Thymus (tissue), 11 donors: ENCODE measurements at regions not wholly inside any gene's neighbourhood (a gene's known extent, or its start where the extent isn't known, plus 50 kb on each side); places are given as distances from the start of the nearest gene placed in this dataset.
"Not testable (repeated sequence)": the region's sequence is repeated elsewhere in the genome, so short reads cannot be mapped to it uniquely, and the experiment has no call there.

Source experiments
- DNase-seq, 9 donors: peaks; one replicate each; pipeline ENCODE4 v3.0.0-alpha.2; 2013; ENCODE audit warnings: low spot score in 9 of 9, low read depth in 6 of 9, missing footprints in 1 of 9
- H3K27ac ChIP-seq, 2 donors: one replicate each; pipeline ENCODE4 v1.5.1; 2013; ENCODE audit warnings: control low read depth in 1 of 2, low read depth in 1 of 2, low read length in 1 of 2, mild to moderate bottlenecking in 1 of 2, moderate library complexity in 1 of 2
- H3K27me3 ChIP-seq, 2 donors: one replicate each; pipeline ENCODE4 v1.5.1; 2013; ENCODE audit warnings: low read length in 1 of 2; ENCODE audit not compliant: control insufficient read depth in 2 of 2, insufficient read depth in 1 of 2
- H3K36me3 ChIP-seq, 2 donors: one replicate each; pipeline ENCODE4 v1.5.1; 2013; ENCODE audit warnings: low read length in 1 of 2, mild to moderate bottlenecking in 1 of 2, moderate library complexity in 1 of 2; ENCODE audit not compliant: control insufficient read depth in 2 of 2, insufficient read depth in 2 of 2
- H3K4me1 ChIP-seq, 2 donors: one replicate each; pipeline ENCODE4 v1.5.1; 2013; ENCODE audit warnings: low read length in 2 of 2; ENCODE audit not compliant: control insufficient read depth in 2 of 2, insufficient read depth in 2 of 2
- H3K4me3 ChIP-seq, 2 donors: one replicate each; pipeline ENCODE4 v1.5.1; 2013; ENCODE audit warnings: low read length in 2 of 2, control low read depth in 1 of 2, mild to moderate bottlenecking in 1 of 2
- H3K9me3 ChIP-seq, 2 donors: one replicate each; pipeline ENCODE4 v1.5.1; 2013; ENCODE audit warnings: low read length in 1 of 2, mild to moderate bottlenecking in 1 of 2; ENCODE audit not compliant: control insufficient read depth in 2 of 2, insufficient read depth in 1 of 2
- WGBS: extraction: QIAGEN DNeasy Blood & Tissue Kit; methylation state at CpG from one replicate; pipeline ENCODE4 v1.1.7; 2013; 5-methylcytosine and 5-hydroxymethylcytosine counted together
- donor health status: healthy.

DNA sequence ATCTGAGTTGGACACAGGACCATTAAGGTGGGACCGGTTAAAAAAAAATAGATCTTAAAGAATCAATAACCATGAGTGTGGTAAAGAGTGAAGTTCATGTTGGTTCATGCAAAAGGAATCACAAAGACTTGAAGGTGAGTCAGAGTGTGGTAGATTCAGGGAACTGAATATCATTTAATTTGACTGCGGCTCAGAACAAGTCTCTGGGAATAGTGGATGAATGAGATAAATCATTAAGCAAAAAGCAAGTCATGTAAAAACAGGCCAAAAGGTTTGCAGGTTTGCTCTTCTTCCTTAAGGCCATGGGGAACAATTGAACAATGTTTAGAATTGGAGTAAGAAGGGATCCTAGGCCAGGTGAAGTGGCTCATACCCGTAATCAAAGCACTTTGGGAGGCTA lies 385.8 kb downstream of the ETV1 start:
- peaks cover 0 to 7% of the 10 kb centered on the region in 2 donors for H3K9me3 ChIP-seq
- H3K27ac ChIP-seq = no peak overlapping the region
- H3K27me3 ChIP-seq = no peaks in the 10 kb centered on the region
- no peak overlapping the region for H3K4me3 ChIP-seq
- WGBS = 91% methylated on average over 3 of the region's 3 CpGs
- no peaks in the 10 kb centered on the region for H3K4me1 ChIP-seq
- DNase-seq = no peak
- H3K36me3 ChIP-seq = no peaks in the 10 kb centered on the region

DNA sequence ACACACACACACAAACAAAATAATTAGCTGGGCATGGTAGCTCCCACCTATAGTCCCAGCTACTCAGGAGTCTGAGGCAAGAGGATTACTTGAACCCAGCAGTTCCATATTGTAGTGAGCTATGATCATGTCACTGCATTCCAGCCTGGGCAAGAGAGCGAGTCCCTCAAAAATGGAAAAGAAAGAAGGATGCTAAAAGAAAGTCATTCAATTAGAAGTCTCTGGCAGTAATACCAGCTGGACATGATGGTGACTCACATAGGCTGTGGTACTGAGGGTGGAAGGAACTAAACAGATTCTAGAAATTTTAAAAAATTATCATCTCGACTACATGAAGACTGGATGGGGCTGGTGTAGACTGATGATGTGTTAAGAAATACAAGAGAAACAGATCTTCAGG lies 385.3 kb downstream of the ETV1 start:
- Histone ChIP-seq H3K36me3 (no peaks in the 10 kb centered on the region), H3K27ac (no peak overlapping the region), H3K27me3 (no peaks in the 10 kb centered on the region), H3K9me3 (peaks cover 0 to 7% of the 10 kb centered on the region in 2 donors), H3K4me3 (no peak overlapping the region), H3K4me1 (no peaks in the 10 kb centered on the region)
- WGBS = 96% methylated on average over 2 of the region's 2 CpGs
- no peak for DNase-seq

- DNase-seq = no peak
- Histone ChIP-seq H3K4me3 (no peak overlapping the region), H3K36me3 (no peaks in the 10 kb centered on the region), H3K27me3 (no peaks in the 10 kb centered on the region), H3K27ac (no peak overlapping the region), H3K9me3 (peaks cover 0 to 10% of the 10 kb centered on the region in 2 donors), H3K4me1 (no peaks in the 10 kb centered on the region)
Measured at GRCh38 chr7:13610372-13610771, 379.1 kb downstream of the ETV1 start.

- Histone ChIP-seq H3K27me3 (no peaks in the 10 kb centered on the region), H3K27ac (no peak overlapping the region), H3K4me1 (no peaks in the 10 kb centered on the region), H3K4me3 (no peak overlapping the region), H3K9me3 (peaks cover 0 to 2% of the 10 kb centered on the region in 2 donors), H3K36me3 (no peaks in the 10 kb centered on the region)
- no peak for DNase-seq
- WGBS = 98% methylated on average over 1 of the region's 1 CpG
Measured at GRCh38 chr7:13615679-13616078, 373.8 kb downstream of the ETV1 start.

DNA sequence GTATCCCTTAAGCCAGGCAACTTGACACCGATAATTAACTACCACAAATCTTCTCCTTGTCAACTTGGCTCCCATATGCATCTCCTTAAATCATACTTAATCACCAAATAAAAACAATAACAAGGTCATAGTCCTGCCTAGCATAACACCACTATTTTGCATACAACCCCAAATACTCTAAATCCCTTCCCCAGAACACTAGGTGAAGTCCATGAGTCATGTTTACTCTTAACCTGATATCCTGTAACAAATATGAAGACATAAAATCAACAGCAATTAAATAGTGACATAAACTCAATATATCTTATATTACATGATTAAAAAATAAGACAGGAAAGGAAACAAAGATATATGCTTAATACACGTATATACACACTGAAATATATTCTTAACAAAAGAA lies 362.0 kb downstream of the ETV1 start:
- Histone ChIP-seq H3K9me3 (no peaks in the 10 kb centered on the region), H3K27ac (no peak overlapping the region), H3K36me3 (no peaks in the 10 kb centered on the region), H3K4me3 (no peak overlapping the region), H3K4me1 (no peaks in the 10 kb centered on the region), H3K27me3 (no peaks in the 10 kb centered on the region)
- 91% methylated on average over 2 of the region's 2 CpGs for WGBS
- no peak for DNase-seq

DNA sequence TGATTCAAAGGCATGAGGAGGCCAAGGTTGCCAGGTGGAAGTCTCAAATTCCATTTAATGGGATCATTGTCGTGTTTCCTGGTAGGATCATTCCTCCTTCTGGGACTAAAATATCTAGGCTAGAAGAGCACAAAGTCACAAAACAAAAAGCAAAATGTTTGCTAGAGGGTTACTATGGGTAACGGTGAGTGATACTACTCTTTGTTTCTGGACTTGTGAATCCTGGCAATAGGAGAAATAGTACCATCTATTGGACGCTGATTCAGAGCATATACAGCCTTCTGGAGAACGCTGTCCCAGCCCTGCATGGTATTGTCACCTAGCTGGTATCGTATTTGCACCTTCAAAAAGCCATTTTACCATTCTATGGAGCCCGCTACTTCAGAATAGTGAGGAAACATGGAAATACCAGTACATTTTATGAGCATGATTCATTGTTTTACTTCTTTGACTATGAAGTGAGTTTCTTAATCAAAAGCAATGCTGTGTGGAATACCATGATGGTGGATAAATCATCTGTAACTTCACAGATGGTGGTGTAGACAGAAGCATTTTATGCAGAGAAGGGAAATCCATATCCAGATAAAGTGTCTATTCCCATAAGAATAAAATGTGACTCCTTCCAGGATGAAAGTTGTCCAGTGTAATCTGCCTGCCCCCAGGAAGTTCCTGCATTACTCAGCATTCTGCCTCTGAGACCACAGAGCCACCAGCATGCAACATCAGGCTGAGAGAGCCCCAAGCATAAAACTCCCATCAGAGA lies 361.0 kb downstream of the ETV1 start:
- Histone ChIP-seq H3K27me3 (no peaks in the 10 kb centered on the region), H3K4me3 (no peak overlapping the region), H3K27ac (no peak overlapping the region), H3K4me1 (no peaks in the 10 kb centered on the region), H3K9me3 (no peaks in the 10 kb centered on the region), H3K36me3 (no peaks in the 10 kb centered on the region)
- WGBS = 93% methylated on average over 6 of the region's 6 CpGs
- no peak for DNase-seq

DNA sequence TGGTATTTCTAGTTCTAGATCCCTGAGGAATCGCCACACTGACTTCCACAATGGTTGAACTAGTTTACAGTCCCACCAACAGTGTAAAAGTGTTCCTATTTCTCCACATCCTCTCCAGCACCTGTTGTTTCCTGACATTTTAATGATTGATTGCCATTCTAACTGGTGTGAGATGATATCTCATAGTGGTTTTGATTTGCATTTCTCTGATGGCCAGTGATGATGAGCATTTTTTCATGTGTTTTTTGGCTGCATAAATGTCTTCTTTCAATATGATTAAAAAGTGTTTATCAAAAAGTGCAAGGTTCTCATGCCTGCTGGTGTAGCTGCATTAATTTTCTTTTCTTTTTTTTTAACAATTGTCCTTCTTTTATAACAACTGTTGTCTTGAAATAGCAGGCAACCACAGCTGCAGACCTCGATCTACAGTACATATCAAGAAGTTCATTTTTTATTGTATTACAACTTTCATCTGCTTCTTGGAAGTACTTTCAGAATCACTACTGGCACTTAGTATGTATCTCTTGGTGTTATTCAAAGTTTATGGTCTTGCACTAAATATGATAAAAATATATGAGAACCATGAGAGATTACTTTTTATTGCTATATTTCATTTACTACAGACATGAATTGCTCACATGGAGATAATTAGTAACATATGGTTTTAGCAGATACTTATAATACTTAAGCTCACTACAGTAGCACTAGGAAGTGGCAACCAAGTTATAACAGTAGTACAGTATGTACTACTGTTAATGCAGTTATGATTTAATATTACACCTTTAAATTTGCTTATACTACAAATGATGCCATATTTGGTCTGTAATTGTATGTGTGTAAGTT lies 358.0 kb downstream of the ETV1 start:
- H3K27me3 ChIP-seq, H3K4me3 ChIP-seq, DNase-seq, H3K9me3 ChIP-seq, H3K4me1 ChIP-seq, H3K27ac ChIP-seq, H3K36me3 ChIP-seq: not testable (repeated sequence)
- WGBS = 86% methylated on average over 1 of the region's 2 CpGs

GRCh38 chr7:13633857-13634256 lies 355.6 kb downstream of the ETV1 start:
- no peak for DNase-seq
- Histone ChIP-seq H3K4me1 (no peaks in the 10 kb centered on the region), H3K27ac (no peak overlapping the region), H3K36me3 (no peaks in the 10 kb centered on the region), H3K27me3 (no peaks in the 10 kb centered on the region), H3K4me3 (no peak overlapping the region), H3K9me3 (no peaks in the 10 kb centered on the region)
- WGBS = 91% methylated on average over 3 of the region's 3 CpGs

DNA sequence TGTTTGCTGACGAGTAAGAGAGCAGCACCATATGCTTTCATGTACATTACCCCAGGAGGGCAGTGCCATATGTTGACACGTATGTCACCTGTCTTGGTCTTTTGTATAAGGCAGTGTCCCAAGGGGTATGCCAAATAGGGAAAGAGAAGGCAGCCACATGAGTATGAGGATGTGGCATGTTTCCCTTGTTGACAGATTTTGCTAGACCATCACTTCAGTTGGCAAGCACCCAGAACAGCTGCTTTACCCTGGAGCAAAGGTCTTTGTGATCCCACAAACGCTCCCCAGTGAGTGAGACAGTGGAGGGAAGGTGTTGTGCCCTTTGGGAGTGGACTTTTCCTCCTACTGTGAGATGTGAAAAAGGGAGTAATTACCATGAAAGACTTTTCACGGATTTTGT lies 350.1 kb downstream of the ETV1 start:
- H3K27ac ChIP-seq = no peak overlapping the region
- WGBS = 76% methylated on average over 4 of the region's 4 CpGs
- DNase-seq = no peak
- no peaks in the 10 kb centered on the region for H3K9me3 ChIP-seq
- H3K36me3 ChIP-seq = no peaks in the 10 kb centered on the region
- no peaks in the 10 kb centered on the region for H3K4me1 ChIP-seq
- H3K27me3 ChIP-seq = no peaks in the 10 kb centered on the region
- no peak overlapping the region for H3K4me3 ChIP-seq
